Astrocyte of the cerebellum (primary cell): ENCODE measurements at regions not wholly inside any gene's neighbourhood (a gene's known extent, or its start where the extent isn't known, plus 50 kb on each side); places are given as distances from the start of the nearest gene placed in this dataset.

Source experiments
- DNase-seq: peaks from one replicate; pipeline ENCODE4 v3.0.0-alpha.2; 2011; ENCODE audit warnings: low read depth
- H3K4me3 ChIP-seq: 2 replicates; pipeline ENCODE4 v1.5.1; 2011; ENCODE audit warnings: mild to moderate bottlenecking, low read depth, low read length, moderate library complexity
- CTCF ChIP-seq: IDR thresholded peaks from 2 replicates; pipeline ENCODE4 v1.5.1; 2012; ENCODE audit warnings: low read length, low read depth, moderate library complexity, mild to moderate bottlenecking; ENCODE audit errors: missing control alignments
- in situ Hi-C: cut with HindIII; loops from 2 replicates; pipeline ENCODE4 v1.10.0; 2017; ENCODE audit warnings: low sequenced_read_pairs

- in situ Hi-C loops: no loop called here
- no peak for TF ChIP-seq CTCF
- no peak for DNase-seq
- H3K4me3 ChIP-seq: no peak overlapping the region
These were observed 169.9 kb upstream of the LHX5 start for GRCh38 chr12:113641426-113642030.

GRCh38 chr12:113640837-113641236, 169.2 kb upstream of the LHX5 start:
- no peak overlapping the region for H3K4me3 ChIP-seq
- in situ Hi-C loops: no loop called here
- no peak for TF ChIP-seq CTCF
- no peak for DNase-seq

GRCh38 chr12:113639474-113639873, 167.8 kb upstream of the LHX5 start:
- DNase-seq: no peak
- H3K4me3 ChIP-seq: no peak overlapping the region
- in situ Hi-C loops: no loop called here
- no peak for TF ChIP-seq CTCF

GRCh38 chr12:113638460-113638775, 166.7 kb upstream of the LHX5 start:
- DNase-seq: no peak
- in situ Hi-C loops: no loop called here
- H3K4me3 ChIP-seq: no peak overlapping the region
- TF ChIP-seq CTCF: no peak

- no peak for TF ChIP-seq CTCF
- no peak for DNase-seq
- H3K4me3 ChIP-seq: no peak overlapping the region
- in situ Hi-C loops: no loop called here
These were observed 163.3 kb upstream of the LHX5 start for GRCh38 chr12:113634982-113635381.

GRCh38 chr12:113634474-113634873, 162.8 kb upstream of the LHX5 start:
- no peak for TF ChIP-seq CTCF
- DNase-seq: no peak
- H3K4me3 ChIP-seq: no peak overlapping the region
- in situ Hi-C loops: no loop called here
